ENCODE measurements at regions not wholly inside any gene's neighbourhood (a gene's known extent, or its start where the extent isn't known, plus 50 kb on each side); places are given as distances from the start of the nearest gene placed in this dataset.

GRCh38 chr18:10015941-10016819, 102.4 kb downstream of the VAPA start:
- H3K27ac ChIP-seq = no peak overlapping the region
- TF ChIP-seq ZFX (IDR thresholded peaks at IDR 0.05) (no peak), CTCF (conservative IDR thresholded peaks at IDR 0.05) (no peak)

- no peak overlapping the region for H3K27ac ChIP-seq
- TF ChIP-seq CTCF (conservative IDR thresholded peaks at IDR 0.05) (no peak), ZFX (IDR thresholded peaks at IDR 0.05) (no peak)
These were observed 103.2 kb downstream of the VAPA start for GRCh38 chr18:10017043-10017442.

- H3K27ac ChIP-seq = no peak overlapping the region
- TF ChIP-seq ZFX (IDR thresholded peaks at IDR 0.05) = no peak
- no peak for TF ChIP-seq CTCF (conservative IDR thresholded peaks at IDR 0.05)
These were observed 104.5 kb downstream of the VAPA start for GRCh38 chr18:10018289-10018688.

GRCh38 chr18:10020171-10020570, 106.4 kb downstream of the VAPA start:
- H3K27ac ChIP-seq = no peak overlapping the region
- TF ChIP-seq CTCF (conservative IDR thresholded peaks at IDR 0.05) (no peak), ZFX (IDR thresholded peaks at IDR 0.05) (no peak)

GRCh38 chr18:10022365-10022764, 108.5 kb downstream of the VAPA start:
- no peak overlapping the region for H3K27ac ChIP-seq
- no peak for TF ChIP-seq ZFX (IDR thresholded peaks at IDR 0.05)
- no peak for TF ChIP-seq CTCF (conservative IDR thresholded peaks at IDR 0.05)

- no peak overlapping the region for H3K27ac ChIP-seq
- TF ChIP-seq CTCF (conservative IDR thresholded peaks at IDR 0.05) (no peak), ZFX (IDR thresholded peaks at IDR 0.05) (no peak)
These were observed 110.2 kb downstream of the VAPA start for GRCh38 chr18:10023853-10024570.
